H9 (cell line): ENCODE measurements at regions not wholly inside any gene's neighbourhood (a gene's known extent, or its start where the extent isn't known, plus 50 kb on each side); places are given as distances from the start of the nearest gene placed in this dataset.

Experiments used
- DNase-seq: peaks from one replicate; pipeline ENCODE4 v3.0.0-alpha.2; 2017
- H2AFZ ChIP-seq: one replicate; pipeline ENCODE4 v1.6.1; 2013; ENCODE audit warnings: mild to moderate bottlenecking, low read length, control low read depth, moderate library complexity
- H2AK5ac ChIP-seq: 2 replicates; pipeline ENCODE4 v1.6.1; 2013; ENCODE audit warnings: low read length, control low read depth, mixed read lengths; ENCODE audit not compliant: insufficient read length
- H2BK120ac ChIP-seq: one replicate; pipeline ENCODE4 v1.6.1; 2013; ENCODE audit warnings: low read depth, mild to moderate bottlenecking, low read length, control low read depth, inconsistent platforms; ENCODE audit not compliant: poor library complexity, severe bottlenecking
- H2BK12ac ChIP-seq: 2 replicates; pipeline ENCODE4 v1.6.1; 2013; ENCODE audit warnings: low read length, control low read depth, mixed read lengths, low read depth; ENCODE audit not compliant: insufficient read length
- H2BK15ac ChIP-seq: 2 replicates; pipeline ENCODE4 v1.6.1; 2013; ENCODE audit warnings: low read depth, low read length, control low read depth
- H2BK20ac ChIP-seq: one replicate; pipeline ENCODE4 v1.6.1; 2013; ENCODE audit warnings: low read depth, mild to moderate bottlenecking, low read length, control low read depth, inconsistent platforms; ENCODE audit not compliant: poor library complexity, severe bottlenecking
- H2BK5ac ChIP-seq: 2 replicates; pipeline ENCODE4 v1.6.1; 2013; ENCODE audit warnings: low read length, control low read depth, mixed read lengths; ENCODE audit not compliant: insufficient read length
- H3K14ac ChIP-seq: 2 replicates; pipeline ENCODE4 v1.6.1; 2013; ENCODE audit warnings: low read length, control low read depth; ENCODE audit not compliant: insufficient read depth
- H3K18ac ChIP-seq: 2 replicates; pipeline ENCODE4 v1.6.1; 2013; ENCODE audit warnings: low read depth, mild to moderate bottlenecking, mixed read lengths, low read length, control low read depth; ENCODE audit not compliant: insufficient read length
- H3K23ac ChIP-seq: 2 replicates; pipeline ENCODE4 v1.6.1; 2013; ENCODE audit warnings: low read length, control low read depth, mixed read lengths, low read depth; ENCODE audit not compliant: insufficient read length
- H3K23me2 ChIP-seq: 2 replicates; pipeline ENCODE4 v1.6.1; 2013; ENCODE audit warnings: low read depth, mild to moderate bottlenecking, mixed read lengths, low read length, control low read depth; ENCODE audit not compliant: insufficient read length, poor library complexity, severe bottlenecking
- H3K27ac ChIP-seq: 2 replicates; pipeline ENCODE4 v1.5.1; 2013; ENCODE audit warnings: low read length, control low read depth, mixed read lengths, low read depth; ENCODE audit not compliant: insufficient read length
- H3K27me3 ChIP-seq: 2 replicates; pipeline ENCODE4 v1.6.1; 2013; ENCODE audit warnings: low read length, control low read depth, inconsistent platforms; ENCODE audit not compliant: insufficient read depth
- H3K4ac ChIP-seq: 2 replicates; pipeline ENCODE4 v1.6.1; 2013; ENCODE audit warnings: low read depth, mild to moderate bottlenecking, control low read depth, inconsistent platforms, low read length, moderate library complexity
- H3K4me1 ChIP-seq: 2 replicates; pipeline ENCODE4 v1.6.1; 2013; ENCODE audit warnings: low read length, control low read depth, inconsistent platforms; ENCODE audit not compliant: insufficient read depth
- H3K4me2 ChIP-seq: 2 replicates; pipeline ENCODE4 v1.6.1; 2013; ENCODE audit warnings: low read length, control low read depth, mixed read lengths; ENCODE audit not compliant: insufficient read length, insufficient read depth
- H3K56ac ChIP-seq: 2 replicates; pipeline ENCODE4 v1.6.1; 2013; ENCODE audit warnings: low read depth, mild to moderate bottlenecking, mixed read lengths, low read length, control low read depth; ENCODE audit not compliant: insufficient read length
- H3K79me1 ChIP-seq: 2 replicates; pipeline ENCODE4 v1.6.1; 2013; ENCODE audit warnings: low read depth, mild to moderate bottlenecking, moderate library complexity, low read length, control low read depth, inconsistent platforms; ENCODE audit not compliant: insufficient read depth, poor library complexity, severe bottlenecking
- H3K79me2 ChIP-seq: 2 replicates; pipeline ENCODE4 v1.6.1; 2013; ENCODE audit warnings: low read length, control low read depth, inconsistent platforms; ENCODE audit not compliant: insufficient read depth
- H3K9ac ChIP-seq: 2 replicates; pipeline ENCODE4 v1.6.1; 2013; ENCODE audit warnings: low read length, control low read depth, mixed read lengths; ENCODE audit not compliant: insufficient read length; ENCODE audit errors: extremely low read depth
- H3K9me3 ChIP-seq: one replicate; pipeline ENCODE4 v1.6.1; 2013; ENCODE audit warnings: low read depth, low read length, inconsistent platforms; ENCODE audit not compliant: control insufficient read depth
- H3T11ph ChIP-seq: one replicate; pipeline ENCODE4 v1.6.1; 2013; ENCODE audit warnings: mild to moderate bottlenecking, low read length, control low read depth, inconsistent platforms
- H4K20me1 ChIP-seq: one replicate; pipeline ENCODE4 v1.6.1; 2013; ENCODE audit not compliant: control insufficient read depth, insufficient read length, insufficient read depth
- H4K5ac ChIP-seq: 2 replicates; pipeline ENCODE4 v1.6.1; 2013; ENCODE audit warnings: low read depth, mild to moderate bottlenecking, mixed read lengths, low read length, control low read depth; ENCODE audit not compliant: insufficient read length
- H4K8ac ChIP-seq: replicated peaks from 2 replicates; pipeline ENCODE4 v1.6.1; 2013; ENCODE audit warnings: low read length, control low read depth, mixed read lengths, low read depth; ENCODE audit not compliant: insufficient read length
- H4K91ac ChIP-seq: 2 replicates; pipeline ENCODE4 v1.6.1; 2013; ENCODE audit warnings: low read depth, mild to moderate bottlenecking, moderate library complexity, mixed read lengths, low read length, control low read depth; ENCODE audit not compliant: insufficient read length
- H3K27ac Mint-ChIP-seq, 3 experiments: 2 replicates in 2 of 3; 3 replicates in 1 of 3; pipeline ENCODE4 v1.8.0; 2020 to 2021; ENCODE audit warnings: mixed read lengths in 3 of 3, mild to moderate bottlenecking in 1 of 3, moderate library complexity in 1 of 3
- H3K27me3 Mint-ChIP-seq: 2 replicates; pipeline ENCODE4 v1.8.0; 2021; ENCODE audit warnings: low read depth, mild to moderate bottlenecking, moderate library complexity, mixed read lengths
- H3K36me3 Mint-ChIP-seq, 3 experiments: 2 replicates in 2 of 3; 3 replicates in 1 of 3; pipeline ENCODE4 v1.8.0; 2020 to 2021; ENCODE audit warnings: low read depth in 3 of 3, mixed read lengths in 3 of 3; ENCODE audit not compliant: insufficient read depth in 1 of 3
- H3K4me1 Mint-ChIP-seq, 2 experiments: 2 replicates each; pipeline ENCODE4 v1.8.0; 2020; ENCODE audit warnings: mixed read lengths in 2 of 2
- H3K4me3 Mint-ChIP-seq, 2 experiments: 2 replicates in 1 of 2; 3 replicates in 1 of 2; pipeline ENCODE4 v1.8.0; 2020 to 2021; ENCODE audit warnings: mild to moderate bottlenecking in 2 of 2, mixed read lengths in 2 of 2, moderate library complexity in 1 of 2
- H3K9me3 Mint-ChIP-seq, 2 experiments: 2 replicates in 1 of 2; 3 replicates in 1 of 2; pipeline ENCODE4 v1.8.0; 2020; ENCODE audit warnings: mild to moderate bottlenecking in 2 of 2, mixed read lengths in 2 of 2, moderate library complexity in 1 of 2
- CTCF ChIP-seq: fragments of 200-600 bp; sonication (generic); conservative IDR thresholded peaks from 3 replicates; pipeline ENCODE4 v1.8.0; 2021; ENCODE audit warnings: antibody characterized with exemption, mild to moderate bottlenecking
- WGBS: extraction: QIAGEN DNeasy Blood & Tissue Kit; methylation state at CpG from one replicate; pipeline ENCODE4 v1.1.7; 2013; ENCODE audit warnings: missing lambda C conversion rate, low lambda C conversion rate, mixed read lengths; ENCODE audit not compliant: insufficient read length; ENCODE audit errors: extremely low coverage; 5-methylcytosine and 5-hydroxymethylcytosine counted together

- Histone ChIP-seq H3K4me2 (no peak overlapping the region), H3K14ac (no peak overlapping the region), H3K9ac (no peak overlapping the region), H3K56ac (no peak overlapping the region), H3K23ac (no peak overlapping the region), H2BK12ac (no peak overlapping the region), H3K79me2 (no peaks in the 10 kb centered on the region), H3K27ac (no peak overlapping the region), H3K27me3 (no peaks in the 10 kb centered on the region), H2BK5ac (no peak overlapping the region), H4K5ac (no peak overlapping the region), H3K4ac (no peak overlapping the region), H3K9me3 (no peaks in the 10 kb centered on the region), H4K8ac (no peak overlapping the region), H2BK20ac (no peak overlapping the region), H2AK5ac (no peak overlapping the region), H2BK120ac (no peak overlapping the region), H4K20me1 (no peaks in the 10 kb centered on the region), H3T11ph (no peak overlapping the region), H4K91ac (no peak overlapping the region), H3K4me1 (0 out of 2 replicates have a peak, but pooled peaks cover 4% of the 10 kb centered on the region), H2BK15ac (no peak overlapping the region), H3K18ac (no peak overlapping the region), H3K23me2 (no peaks in the 10 kb centered on the region), H3K79me1 (no peaks in the 10 kb centered on the region), H2AFZ (no peak overlapping the region)
- no peaks in the 10 kb centered on the region for H3K36me3 Mint-ChIP-seq
- TF ChIP-seq CTCF = no peak
- H3K27ac Mint-ChIP-seq = no peak overlapping the region
- peaks cover 14 to 15% of the 10 kb centered on the region in 2 experiments for H3K4me1 Mint-ChIP-seq
- no peak overlapping the region for H3K4me3 Mint-ChIP-seq
- WGBS = no CpG with 5 or more reads among the region's 3 CpGs
- H3K9me3 Mint-ChIP-seq = no peaks in the 10 kb centered on the region
- DNase-seq = no peak
- H3K27me3 Mint-ChIP-seq = no peaks in the 10 kb centered on the region
These were observed 981.6 kb upstream of the FAT3 start for GRCh38 chr11:91243051-91243450.
